H9 (cell line): ENCODE measurements at regions not wholly inside any gene's neighbourhood (a gene's known extent, or its start where the extent isn't known, plus 50 kb on each side); places are given as distances from the start of the nearest gene placed in this dataset.

Experiments used
- DNase-seq: peaks from one replicate; pipeline ENCODE4 v3.0.0-alpha.2; 2017
- H2AFZ ChIP-seq: one replicate; pipeline ENCODE4 v1.6.1; 2013; ENCODE audit warnings: mild to moderate bottlenecking, low read length, control low read depth, moderate library complexity
- H2AK5ac ChIP-seq: 2 replicates; pipeline ENCODE4 v1.6.1; 2013; ENCODE audit warnings: low read length, control low read depth, mixed read lengths; ENCODE audit not compliant: insufficient read length
- H2BK120ac ChIP-seq: one replicate; pipeline ENCODE4 v1.6.1; 2013; ENCODE audit warnings: low read depth, mild to moderate bottlenecking, low read length, control low read depth, inconsistent platforms; ENCODE audit not compliant: poor library complexity, severe bottlenecking
- H2BK12ac ChIP-seq: 2 replicates; pipeline ENCODE4 v1.6.1; 2013; ENCODE audit warnings: low read length, control low read depth, mixed read lengths, low read depth; ENCODE audit not compliant: insufficient read length
- H2BK15ac ChIP-seq: 2 replicates; pipeline ENCODE4 v1.6.1; 2013; ENCODE audit warnings: low read depth, low read length, control low read depth
- H2BK20ac ChIP-seq: one replicate; pipeline ENCODE4 v1.6.1; 2013; ENCODE audit warnings: low read depth, mild to moderate bottlenecking, low read length, control low read depth, inconsistent platforms; ENCODE audit not compliant: poor library complexity, severe bottlenecking
- H2BK5ac ChIP-seq: 2 replicates; pipeline ENCODE4 v1.6.1; 2013; ENCODE audit warnings: low read length, control low read depth, mixed read lengths; ENCODE audit not compliant: insufficient read length
- H3K14ac ChIP-seq: 2 replicates; pipeline ENCODE4 v1.6.1; 2013; ENCODE audit warnings: low read length, control low read depth; ENCODE audit not compliant: insufficient read depth
- H3K18ac ChIP-seq: 2 replicates; pipeline ENCODE4 v1.6.1; 2013; ENCODE audit warnings: low read depth, mild to moderate bottlenecking, mixed read lengths, low read length, control low read depth; ENCODE audit not compliant: insufficient read length
- H3K23ac ChIP-seq: 2 replicates; pipeline ENCODE4 v1.6.1; 2013; ENCODE audit warnings: low read length, control low read depth, mixed read lengths, low read depth; ENCODE audit not compliant: insufficient read length
- H3K23me2 ChIP-seq: 2 replicates; pipeline ENCODE4 v1.6.1; 2013; ENCODE audit warnings: low read depth, mild to moderate bottlenecking, mixed read lengths, low read length, control low read depth; ENCODE audit not compliant: insufficient read length, poor library complexity, severe bottlenecking
- H3K27ac ChIP-seq: 2 replicates; pipeline ENCODE4 v1.5.1; 2013; ENCODE audit warnings: low read length, control low read depth, mixed read lengths, low read depth; ENCODE audit not compliant: insufficient read length
- H3K27me3 ChIP-seq: 2 replicates; pipeline ENCODE4 v1.6.1; 2013; ENCODE audit warnings: low read length, control low read depth, inconsistent platforms; ENCODE audit not compliant: insufficient read depth
- H3K4ac ChIP-seq: 2 replicates; pipeline ENCODE4 v1.6.1; 2013; ENCODE audit warnings: low read depth, mild to moderate bottlenecking, control low read depth, inconsistent platforms, low read length, moderate library complexity
- H3K4me1 ChIP-seq: 2 replicates; pipeline ENCODE4 v1.6.1; 2013; ENCODE audit warnings: low read length, control low read depth, inconsistent platforms; ENCODE audit not compliant: insufficient read depth
- H3K4me2 ChIP-seq: 2 replicates; pipeline ENCODE4 v1.6.1; 2013; ENCODE audit warnings: low read length, control low read depth, mixed read lengths; ENCODE audit not compliant: insufficient read length, insufficient read depth
- H3K56ac ChIP-seq: 2 replicates; pipeline ENCODE4 v1.6.1; 2013; ENCODE audit warnings: low read depth, mild to moderate bottlenecking, mixed read lengths, low read length, control low read depth; ENCODE audit not compliant: insufficient read length
- H3K79me1 ChIP-seq: 2 replicates; pipeline ENCODE4 v1.6.1; 2013; ENCODE audit warnings: low read depth, mild to moderate bottlenecking, moderate library complexity, low read length, control low read depth, inconsistent platforms; ENCODE audit not compliant: insufficient read depth, poor library complexity, severe bottlenecking
- H3K79me2 ChIP-seq: 2 replicates; pipeline ENCODE4 v1.6.1; 2013; ENCODE audit warnings: low read length, control low read depth, inconsistent platforms; ENCODE audit not compliant: insufficient read depth
- H3K9ac ChIP-seq: 2 replicates; pipeline ENCODE4 v1.6.1; 2013; ENCODE audit warnings: low read length, control low read depth, mixed read lengths; ENCODE audit not compliant: insufficient read length; ENCODE audit errors: extremely low read depth
- H3K9me3 ChIP-seq: one replicate; pipeline ENCODE4 v1.6.1; 2013; ENCODE audit warnings: low read depth, low read length, inconsistent platforms; ENCODE audit not compliant: control insufficient read depth
- H3T11ph ChIP-seq: one replicate; pipeline ENCODE4 v1.6.1; 2013; ENCODE audit warnings: mild to moderate bottlenecking, low read length, control low read depth, inconsistent platforms
- H4K20me1 ChIP-seq: one replicate; pipeline ENCODE4 v1.6.1; 2013; ENCODE audit not compliant: control insufficient read depth, insufficient read length, insufficient read depth
- H4K5ac ChIP-seq: 2 replicates; pipeline ENCODE4 v1.6.1; 2013; ENCODE audit warnings: low read depth, mild to moderate bottlenecking, mixed read lengths, low read length, control low read depth; ENCODE audit not compliant: insufficient read length
- H4K8ac ChIP-seq: replicated peaks from 2 replicates; pipeline ENCODE4 v1.6.1; 2013; ENCODE audit warnings: low read length, control low read depth, mixed read lengths, low read depth; ENCODE audit not compliant: insufficient read length
- H4K91ac ChIP-seq: 2 replicates; pipeline ENCODE4 v1.6.1; 2013; ENCODE audit warnings: low read depth, mild to moderate bottlenecking, moderate library complexity, mixed read lengths, low read length, control low read depth; ENCODE audit not compliant: insufficient read length
- H3K27ac Mint-ChIP-seq, 3 experiments: 2 replicates in 2 of 3; 3 replicates in 1 of 3; pipeline ENCODE4 v1.8.0; 2020 to 2021; ENCODE audit warnings: mixed read lengths in 3 of 3, mild to moderate bottlenecking in 1 of 3, moderate library complexity in 1 of 3
- H3K27me3 Mint-ChIP-seq: 2 replicates; pipeline ENCODE4 v1.8.0; 2021; ENCODE audit warnings: low read depth, mild to moderate bottlenecking, moderate library complexity, mixed read lengths
- H3K36me3 Mint-ChIP-seq, 3 experiments: 2 replicates in 2 of 3; 3 replicates in 1 of 3; pipeline ENCODE4 v1.8.0; 2020 to 2021; ENCODE audit warnings: low read depth in 3 of 3, mixed read lengths in 3 of 3; ENCODE audit not compliant: insufficient read depth in 1 of 3
- H3K4me1 Mint-ChIP-seq, 2 experiments: 2 replicates each; pipeline ENCODE4 v1.8.0; 2020; ENCODE audit warnings: mixed read lengths in 2 of 2
- H3K4me3 Mint-ChIP-seq, 2 experiments: 2 replicates in 1 of 2; 3 replicates in 1 of 2; pipeline ENCODE4 v1.8.0; 2020 to 2021; ENCODE audit warnings: mild to moderate bottlenecking in 2 of 2, mixed read lengths in 2 of 2, moderate library complexity in 1 of 2
- H3K9me3 Mint-ChIP-seq, 2 experiments: 2 replicates in 1 of 2; 3 replicates in 1 of 2; pipeline ENCODE4 v1.8.0; 2020; ENCODE audit warnings: mild to moderate bottlenecking in 2 of 2, mixed read lengths in 2 of 2, moderate library complexity in 1 of 2
- WGBS: extraction: QIAGEN DNeasy Blood & Tissue Kit; methylation state at CpG from one replicate; pipeline ENCODE4 v1.1.7; 2013; ENCODE audit warnings: missing lambda C conversion rate, low lambda C conversion rate, mixed read lengths; ENCODE audit not compliant: insufficient read length; ENCODE audit errors: extremely low coverage; 5-methylcytosine and 5-hydroxymethylcytosine counted together
- TF ChIP-seq, protein P1 (sequence below): fragments of 200-600 bp; sonication (generic); conservative IDR thresholded peaks from 3 replicates; pipeline ENCODE4 v1.8.0; 2021; ENCODE audit warnings: antibody characterized with exemption, mild to moderate bottlenecking

DNA sequence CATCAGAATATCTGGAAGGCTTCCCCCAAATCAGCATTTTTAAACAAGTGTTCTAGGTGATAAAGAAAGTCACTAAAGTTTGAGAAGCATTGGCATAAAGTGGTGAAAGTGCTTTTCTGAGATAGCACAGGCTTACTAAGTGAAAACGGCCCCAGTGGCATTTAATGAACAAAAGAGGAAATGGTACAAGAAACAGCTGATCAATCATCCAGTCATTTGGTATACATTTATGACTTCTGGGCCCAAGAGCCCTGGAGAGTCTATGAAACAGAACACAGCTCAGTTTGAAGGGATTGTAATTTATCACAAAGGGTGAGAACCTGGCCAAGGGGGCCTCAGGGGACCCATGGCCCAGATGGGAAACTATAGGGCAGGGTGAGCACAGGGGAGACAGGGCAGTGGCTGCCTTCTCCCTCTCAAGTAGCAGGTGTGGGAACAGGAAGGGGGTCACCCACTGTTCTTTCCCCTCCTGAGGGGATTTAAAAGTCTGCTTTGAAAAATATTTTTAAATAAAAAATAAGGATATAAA lies 265.5 kb upstream of the ROPN1 start:
- Histone ChIP-seq H2AFZ (no peak overlapping the region), H3K79me1 (no peaks in the 10 kb centered on the region), H3K79me2 (no peaks in the 10 kb centered on the region), H2BK12ac (no peak overlapping the region), H3K9me3 (no peaks in the 10 kb centered on the region), H3K14ac (no peak overlapping the region), H3K27me3 (no peaks in the 10 kb centered on the region; the same call in 1 of the 2 replicates), H2BK15ac (no peak overlapping the region), H2BK120ac (no peak overlapping the region), H3K18ac (no peak overlapping the region), H3K56ac (no peak overlapping the region), H3K23ac (no peak overlapping the region), H4K91ac (no peak overlapping the region), H3K23me2 (no peaks in the 10 kb centered on the region), H2BK20ac (no peak overlapping the region), H4K8ac (no peak overlapping the region), H3K4me1 (no peaks in the 10 kb centered on the region), H3K4ac (no peak overlapping the region), H4K5ac (no peak overlapping the region), H4K20me1 (no peaks in the 10 kb centered on the region), H2AK5ac (no peak overlapping the region), H3K9ac (no peak overlapping the region), H3K27ac (no peak overlapping the region), H3T11ph (no peak overlapping the region), H2BK5ac (no peak overlapping the region), H3K4me2 (no peak overlapping the region)
- no peaks in the 10 kb centered on the region for H3K9me3 Mint-ChIP-seq
- no CpG with 5 or more reads among the region's 1 CpG for WGBS
- TF ChIP-seq, protein P1, sequence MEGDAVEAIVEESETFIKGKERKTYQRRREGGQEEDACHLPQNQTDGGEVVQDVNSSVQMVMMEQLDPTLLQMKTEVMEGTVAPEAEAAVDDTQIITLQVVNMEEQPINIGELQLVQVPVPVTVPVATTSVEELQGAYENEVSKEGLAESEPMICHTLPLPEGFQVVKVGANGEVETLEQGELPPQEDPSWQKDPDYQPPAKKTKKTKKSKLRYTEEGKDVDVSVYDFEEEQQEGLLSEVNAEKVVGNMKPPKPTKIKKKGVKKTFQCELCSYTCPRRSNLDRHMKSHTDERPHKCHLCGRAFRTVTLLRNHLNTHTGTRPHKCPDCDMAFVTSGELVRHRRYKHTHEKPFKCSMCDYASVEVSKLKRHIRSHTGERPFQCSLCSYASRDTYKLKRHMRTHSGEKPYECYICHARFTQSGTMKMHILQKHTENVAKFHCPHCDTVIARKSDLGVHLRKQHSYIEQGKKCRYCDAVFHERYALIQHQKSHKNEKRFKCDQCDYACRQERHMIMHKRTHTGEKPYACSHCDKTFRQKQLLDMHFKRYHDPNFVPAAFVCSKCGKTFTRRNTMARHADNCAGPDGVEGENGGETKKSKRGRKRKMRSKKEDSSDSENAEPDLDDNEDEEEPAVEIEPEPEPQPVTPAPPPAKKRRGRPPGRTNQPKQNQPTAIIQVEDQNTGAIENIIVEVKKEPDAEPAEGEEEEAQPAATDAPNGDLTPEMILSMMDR = no peak
- H3K36me3 Mint-ChIP-seq = no peaks in the 10 kb centered on the region
- H3K4me3 Mint-ChIP-seq = no peak overlapping the region
- no peak overlapping the region for H3K27ac Mint-ChIP-seq
- H3K27me3 Mint-ChIP-seq = no peaks in the 10 kb centered on the region; the same call in 1 of the 2 replicates
- DNase-seq = no peak
- H3K4me1 Mint-ChIP-seq = peaks cover 36% of the 10 kb centered on the region in 2 experiments
